Activated B cell treated with CpG ODN at 0.5 μM for 24 hours (primary cell): ENCODE measurements at regions not wholly inside any gene's neighbourhood (a gene's known extent, or its start where the extent isn't known, plus 50 kb on each side); places are given as distances from the start of the nearest gene placed in this dataset.

Experiments used
- ATAC-seq: fragments of 200-7000 bp; cut with Tn5 transposase; one replicate; pipeline ENCODE4 v1.10.0; 2021; ENCODE audit warnings: low read depth, mild to moderate bottlenecking, moderate library complexity
- CTCF ChIA-PET: fragments of 350-600 bp; sonication (Branson Sonifier 250); formaldehyde crosslinking; loops from one replicate; lab custom pipeline; 2021; ENCODE audit warnings: antibody characterized with exemption; lab: Charles Lee
- POLR2A ChIA-PET: fragments of 350-600 bp; sonication (Branson Sonifier 250); formaldehyde crosslinking; loops from one replicate; lab custom pipeline; 2021; ENCODE audit warnings: antibody characterized with exemption; lab: Charles Lee
- DNase-seq: peaks from one replicate; pipeline ENCODE4 v3.0.0; 2022
- H3K27ac Mint-ChIP-seq: one replicate; pipeline ENCODE4 v1.8.0; 2020; ENCODE audit warnings: mixed read lengths
- H3K27me3 Mint-ChIP-seq: one replicate; pipeline ENCODE4 v1.8.0; 2021; ENCODE audit warnings: mixed read lengths
- H3K36me3 Mint-ChIP-seq: one replicate; pipeline ENCODE4 v1.8.0; 2021; ENCODE audit warnings: low read depth, mixed read lengths
- H3K4me1 Mint-ChIP-seq: one replicate; pipeline ENCODE4 v1.8.0; 2021; ENCODE audit warnings: mixed read lengths
- H3K4me3 Mint-ChIP-seq: one replicate; pipeline ENCODE4 v1.8.0; 2020; ENCODE audit warnings: mild to moderate bottlenecking, mixed read lengths
- H3K9me3 Mint-ChIP-seq: one replicate; pipeline ENCODE4 v1.8.0; 2020; ENCODE audit warnings: mixed read lengths
- CTCF ChIP-seq: fragments of 200-600 bp; IDR thresholded peaks from one replicate; pipeline ENCODE4 v1.8.0; 2022; ENCODE audit warnings: antibody characterized with exemption, mild to moderate bottlenecking
- intact Hi-C: fragments of 100-400 bp; cut with micrococcal nuclease; formaldehyde crosslinking; loops from one replicate; pipeline ENCODE4 v1.15.1; 2024

GRCh38 chr18:22344908-22345670 is 72.6 kb downstream of the CTAGE1 start:
- intact Hi-C loops, result no loop called here
- no peaks in the 10 kb centered on the region for H3K36me3 Mint-ChIP-seq
- POLR2A ChIA-PET, result no interaction called here
- no peak overlapping the region for H3K27ac Mint-ChIP-seq
- no peaks in the 10 kb centered on the region for H3K9me3 Mint-ChIP-seq
- H3K4me3 Mint-ChIP-seq, result no peak overlapping the region
- CTCF ChIA-PET, result no interaction called here
- no peak for TF ChIP-seq CTCF
- H3K4me1 Mint-ChIP-seq, result no peaks in the 10 kb centered on the region
- ATAC-seq (no peak), DNase-seq (no peak)
- H3K27me3 Mint-ChIP-seq, result peaks cover 46% of the 10 kb centered on the region

GRCh38 chr18:22344445-22344844 is 73.3 kb downstream of the CTAGE1 start:
- Mint-ChIP-seq H3K4me3 (no peak overlapping the region), H3K4me1 (no peaks in the 10 kb centered on the region), H3K27me3 (peaks cover 40% of the 10 kb centered on the region), H3K27ac (no peak overlapping the region), H3K36me3 (no peaks in the 10 kb centered on the region), H3K9me3 (no peaks in the 10 kb centered on the region)
- TF ChIP-seq CTCF, result no peak
- POLR2A ChIA-PET, result no interaction called here
- DNase-seq (no peak), ATAC-seq (no peak)
- intact Hi-C loops, result no loop called here
- CTCF ChIA-PET, result no interaction called here

GRCh38 chr18:22343613-22344012 is 74.1 kb downstream of the CTAGE1 start:
- POLR2A ChIA-PET, result no interaction called here
- intact Hi-C loops, result no loop called here
- no peak for ATAC-seq
- DNase-seq, result no peak
- CTCF ChIA-PET, result no interaction called here
- Mint-ChIP-seq H3K36me3 (no peaks in the 10 kb centered on the region), H3K4me1 (no peaks in the 10 kb centered on the region), H3K27ac (no peak overlapping the region), H3K9me3 (no peaks in the 10 kb centered on the region), H3K27me3 (peaks cover 32% of the 10 kb centered on the region), H3K4me3 (no peak overlapping the region)
- no peak for TF ChIP-seq CTCF

- no peak for TF ChIP-seq CTCF
- Mint-ChIP-seq H3K27me3 (peaks cover 26% of the 10 kb centered on the region), H3K36me3 (no peaks in the 10 kb centered on the region), H3K27ac (no peak overlapping the region), H3K4me1 (no peaks in the 10 kb centered on the region), H3K4me3 (no peak overlapping the region), H3K9me3 (no peaks in the 10 kb centered on the region)
- ChIA-PET CTCF (no interaction called here), POLR2A (no interaction called here)
- ATAC-seq (no peak), DNase-seq (no peak)
- intact Hi-C loops, result no loop called here
Measured at GRCh38 chr18:22342625-22343024, 75.1 kb downstream of the CTAGE1 start.

- Mint-ChIP-seq H3K27me3 (peaks cover 5% of the 10 kb centered on the region), H3K9me3 (no peaks in the 10 kb centered on the region), H3K4me1 (no peaks in the 10 kb centered on the region), H3K36me3 (no peaks in the 10 kb centered on the region), H3K4me3 (no peak overlapping the region), H3K27ac (no peak overlapping the region)
- DNase-seq (no peak), ATAC-seq (no peak)
- intact Hi-C loops, result no loop called here
- CTCF ChIA-PET, result no interaction called here
- POLR2A ChIA-PET, result no interaction called here
- TF ChIP-seq CTCF, result no peak
Measured at GRCh38 chr18:22340331-22340730, 77.4 kb downstream of the CTAGE1 start.
